HUES64 (cell line): ENCODE measurements at regions not wholly inside any gene's neighbourhood (a gene's known extent, or its start where the extent isn't known, plus 50 kb on each side); places are given as distances from the start of the nearest gene placed in this dataset.
"Not testable (repeated sequence)": the region's sequence is repeated elsewhere in the genome, so short reads cannot be mapped to it uniquely, and the experiment has no call there.

Source experiments
- H3K27ac ChIP-seq: 2 replicates; pipeline ENCODE4 v1.7.0; 2013; ENCODE audit warnings: low read depth, low read length, inconsistent platforms
- H3K27me3 ChIP-seq: 2 replicates; pipeline ENCODE4 v1.6.1; 2013; ENCODE audit warnings: mild to moderate bottlenecking, low read length; ENCODE audit not compliant: insufficient read depth
- H3K36me3 ChIP-seq: 2 replicates; pipeline ENCODE4 v1.6.1; 2013; ENCODE audit warnings: mild to moderate bottlenecking, low read length; ENCODE audit not compliant: insufficient read depth
- H3K4me1 ChIP-seq: 2 replicates; pipeline ENCODE4 v1.6.1; 2013; ENCODE audit warnings: mild to moderate bottlenecking, low read length, moderate library complexity; ENCODE audit not compliant: insufficient read depth
- H3K4me3 ChIP-seq: 2 replicates; pipeline ENCODE4 v1.5.1; 2013; ENCODE audit warnings: mild to moderate bottlenecking, low read length, moderate library complexity
- H3K9ac ChIP-seq: 2 replicates; pipeline ENCODE4 v1.6.1; 2013; ENCODE audit warnings: mild to moderate bottlenecking, low read depth, low read length
- H3K9me3 ChIP-seq: 2 replicates; pipeline ENCODE4 v1.6.1; 2013; ENCODE audit warnings: low read depth, low read length; ENCODE audit not compliant: insufficient read depth
- WGBS: fragments of 150-250, 120-280 bp; methylation state at CpG from one replicate; pipeline ENCODE4 v1.1.7; 2013; ENCODE audit warnings: missing lambda C conversion rate; 5-methylcytosine and 5-hydroxymethylcytosine counted together

DNA sequence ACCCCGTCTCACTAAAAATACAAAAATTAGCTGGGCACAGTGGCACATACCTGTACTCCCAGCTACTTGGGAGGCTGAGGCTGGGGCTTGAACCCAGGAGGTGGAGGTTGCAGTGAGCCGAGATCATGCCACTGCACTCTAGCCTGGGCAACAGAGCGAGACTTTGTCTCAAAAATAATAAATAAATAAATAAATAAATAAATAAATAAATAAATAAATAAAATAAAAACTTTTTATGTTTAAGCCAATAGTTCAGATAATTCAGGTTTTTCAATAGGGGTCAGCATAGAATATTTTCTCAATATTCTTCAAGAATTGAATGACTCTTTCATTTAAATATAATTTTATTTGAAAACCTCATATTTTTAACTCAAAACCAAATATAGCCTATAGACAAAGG, 585.1 kb upstream of the SPRY2 start:
- not testable (repeated sequence) for H3K4me1 ChIP-seq, H3K27me3 ChIP-seq, H3K9me3 ChIP-seq, H3K4me3 ChIP-seq, H3K9ac ChIP-seq, H3K36me3 ChIP-seq, H3K27ac ChIP-seq
- 100% methylated on average over 2 of the region's 3 CpGs for WGBS

DNA sequence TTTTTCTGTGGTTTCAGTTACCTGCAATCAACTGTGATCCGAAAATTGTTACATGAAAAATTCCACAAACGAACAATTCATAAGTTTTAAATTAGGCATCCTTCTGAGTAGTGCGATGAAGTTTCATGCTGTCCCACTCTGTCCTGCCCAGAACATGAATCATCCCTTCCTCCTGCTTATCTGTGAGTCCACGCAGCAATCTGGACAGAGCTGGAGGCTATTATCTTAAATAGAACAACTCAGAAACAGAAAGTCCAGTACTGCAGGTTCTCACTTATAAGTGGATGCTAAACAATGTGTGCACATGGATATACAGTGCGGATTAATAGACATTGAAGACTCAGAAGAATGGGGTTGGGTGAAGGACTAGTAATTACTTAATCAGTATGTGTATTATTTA, 583.7 kb upstream of the SPRY2 start:
- Histone ChIP-seq H3K4me1 (no peaks in the 10 kb centered on the region), H3K27ac (no peak overlapping the region), H3K36me3 (no peaks in the 10 kb centered on the region), H3K9me3 (no peaks in the 10 kb centered on the region), H3K27me3 (no peaks in the 10 kb centered on the region), H3K9ac (no peak overlapping the region), H3K4me3 (no peak overlapping the region)
- 94% methylated on average over 5 of the region's 5 CpGs for WGBS

DNA sequence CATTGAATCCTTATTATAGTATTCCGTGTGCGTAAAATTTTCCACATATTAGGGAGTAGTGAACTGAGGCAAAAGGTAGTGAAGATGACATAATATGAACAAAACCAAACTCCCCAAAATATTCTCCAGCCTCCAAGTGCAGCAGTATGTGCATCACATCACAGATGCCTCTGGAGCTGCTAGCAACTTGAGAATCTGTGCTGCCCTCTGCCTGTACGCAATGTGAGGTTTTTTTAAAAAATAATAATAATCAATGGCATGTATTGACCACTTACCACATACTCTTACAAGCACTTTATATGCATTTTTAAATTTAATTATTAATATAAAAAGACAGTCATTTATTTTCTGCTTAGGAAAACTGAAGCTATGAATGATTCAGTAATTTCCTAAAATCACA, 583.0 kb upstream of the SPRY2 start:
- Histone ChIP-seq H3K27ac (no peak overlapping the region), H3K4me3 (no peak overlapping the region), H3K9ac (no peak overlapping the region), H3K27me3 (no peaks in the 10 kb centered on the region), H3K4me1 (no peaks in the 10 kb centered on the region), H3K36me3 (no peaks in the 10 kb centered on the region), H3K9me3 (no peaks in the 10 kb centered on the region)
- no CpG with 5 or more reads among the region's 3 CpGs for WGBS

DNA sequence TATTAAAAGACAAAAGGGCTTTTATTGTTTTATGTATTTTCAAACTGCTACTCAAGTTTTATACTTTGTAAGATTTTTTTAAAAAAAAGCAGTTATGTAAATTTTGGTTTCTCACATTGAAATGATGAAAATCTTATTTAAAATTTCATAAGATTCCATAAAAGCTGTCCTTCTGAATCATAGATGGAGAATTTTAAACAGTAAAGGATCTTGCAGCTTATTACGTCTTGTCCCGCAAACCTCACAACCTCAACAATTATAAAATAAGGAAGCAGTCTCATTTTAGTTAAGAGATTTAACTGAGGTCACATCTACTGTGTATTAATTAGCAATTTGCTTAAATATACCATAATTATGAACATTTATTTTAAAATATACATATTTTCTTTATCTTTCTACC, 581.0 kb upstream of the SPRY2 start:
- Histone ChIP-seq H3K9ac (no peak overlapping the region), H3K36me3 (no peaks in the 10 kb centered on the region), H3K27me3 (no peaks in the 10 kb centered on the region), H3K4me1 (no peaks in the 10 kb centered on the region), H3K4me3 (no peak overlapping the region), H3K9me3 (no peaks in the 10 kb centered on the region), H3K27ac (no peak overlapping the region)
- no CpG with 5 or more reads among the region's 2 CpGs for WGBS

DNA sequence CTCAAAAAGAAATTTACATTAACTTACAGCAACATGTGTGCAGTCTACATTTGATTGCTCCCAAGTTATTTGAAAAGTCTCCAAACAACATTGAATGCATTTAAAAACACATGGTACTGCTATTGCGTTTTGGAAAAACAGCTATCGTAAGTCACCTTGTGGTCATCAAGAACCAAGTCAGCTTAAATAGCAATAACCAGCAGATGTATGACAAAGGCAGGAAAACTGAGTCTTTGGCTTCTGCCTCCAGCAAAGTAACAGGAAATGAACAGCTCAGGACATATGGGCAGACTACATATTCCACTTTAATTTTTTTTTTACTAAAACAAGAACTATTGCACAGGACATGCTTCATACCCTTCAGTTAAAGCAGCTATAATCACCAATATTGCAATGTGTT, 580.6 kb upstream of the SPRY2 start:
- Histone ChIP-seq H3K4me3 (no peak overlapping the region), H3K27ac (no peak overlapping the region), H3K9ac (no peak overlapping the region), H3K36me3 (no peaks in the 10 kb centered on the region), H3K27me3 (no peaks in the 10 kb centered on the region), H3K9me3 (no peaks in the 10 kb centered on the region), H3K4me1 (no peaks in the 10 kb centered on the region)
- 96% methylated on average over 2 of the region's 2 CpGs for WGBS

DNA sequence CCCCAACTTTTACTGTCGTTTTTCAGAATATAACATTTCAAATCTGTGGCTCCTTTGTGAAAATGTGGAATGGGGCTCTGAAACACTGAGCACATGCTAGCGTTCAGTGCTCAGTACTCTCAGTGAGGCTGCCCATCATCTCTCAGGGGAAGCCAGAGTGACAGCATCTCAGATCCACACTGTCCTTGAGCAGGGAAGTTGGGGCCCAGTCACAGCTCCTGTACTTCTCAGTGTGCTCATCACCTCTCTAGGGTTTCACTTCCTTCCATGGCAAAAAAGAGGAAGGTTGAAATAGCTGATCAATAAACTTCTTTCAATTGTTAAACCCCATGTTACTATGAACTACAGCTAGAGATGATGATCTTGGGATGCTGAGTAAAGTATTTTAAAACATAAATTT, 565.9 kb upstream of the SPRY2 start:
- Histone ChIP-seq H3K4me3 (no peak overlapping the region), H3K9ac (no peak overlapping the region), H3K9me3 (no peaks in the 10 kb centered on the region), H3K27me3 (no peaks in the 10 kb centered on the region), H3K36me3 (no peaks in the 10 kb centered on the region), H3K27ac (no peak overlapping the region), H3K4me1 (no peaks in the 10 kb centered on the region)
- 91% methylated on average over 2 of the region's 2 CpGs for WGBS

DNA sequence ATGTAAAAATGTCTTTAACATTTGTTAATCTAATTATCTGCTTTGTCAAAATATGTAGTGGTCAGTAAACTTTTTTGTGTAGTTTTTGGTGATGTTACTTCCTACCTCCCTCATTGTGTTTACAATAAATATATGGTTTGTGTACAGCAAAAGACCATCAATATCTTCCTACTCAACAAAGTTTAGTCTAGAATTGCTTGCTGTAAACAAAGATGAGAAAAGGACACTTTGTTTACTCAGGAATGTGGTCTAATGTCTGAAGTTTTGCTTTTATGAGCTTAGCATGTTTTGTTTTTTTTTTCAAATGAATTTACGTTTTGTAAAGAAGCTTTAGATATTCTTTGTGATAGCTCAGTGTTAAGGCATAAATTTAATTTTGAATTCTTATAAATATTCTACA, 563.5 kb upstream of the SPRY2 start:
- no peaks in the 10 kb centered on the region for H3K36me3 ChIP-seq
- no peak overlapping the region for H3K27ac ChIP-seq
- no peaks in the 10 kb centered on the region for H3K4me1 ChIP-seq
- H3K9ac ChIP-seq: no peak overlapping the region
- no peak overlapping the region for H3K4me3 ChIP-seq
- no peaks in the 10 kb centered on the region for H3K27me3 ChIP-seq
- no CpG with 5 or more reads among the region's 1 CpG for WGBS
- no peaks in the 10 kb centered on the region for H3K9me3 ChIP-seq

DNA sequence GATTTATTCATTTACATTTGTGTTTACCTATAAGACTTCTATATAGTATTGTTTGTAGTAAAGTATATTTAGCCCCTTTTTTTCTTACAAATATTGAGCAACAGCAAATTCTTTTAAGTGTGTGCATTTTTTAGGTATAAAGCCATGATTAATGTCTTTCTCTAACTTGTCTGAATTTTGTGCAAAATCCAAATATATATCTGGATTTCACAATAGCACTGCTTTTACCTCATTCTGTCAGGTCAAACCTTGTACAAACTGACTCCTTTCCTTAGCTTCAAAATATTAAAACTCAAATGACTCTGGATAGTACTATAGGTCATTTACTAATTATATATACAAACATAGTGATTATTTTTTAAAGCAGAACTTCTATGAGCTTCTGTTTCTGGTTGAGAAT, 563.0 kb upstream of the SPRY2 start:
- Histone ChIP-seq H3K9ac (no peak overlapping the region), H3K27ac (no peak overlapping the region)

DNA sequence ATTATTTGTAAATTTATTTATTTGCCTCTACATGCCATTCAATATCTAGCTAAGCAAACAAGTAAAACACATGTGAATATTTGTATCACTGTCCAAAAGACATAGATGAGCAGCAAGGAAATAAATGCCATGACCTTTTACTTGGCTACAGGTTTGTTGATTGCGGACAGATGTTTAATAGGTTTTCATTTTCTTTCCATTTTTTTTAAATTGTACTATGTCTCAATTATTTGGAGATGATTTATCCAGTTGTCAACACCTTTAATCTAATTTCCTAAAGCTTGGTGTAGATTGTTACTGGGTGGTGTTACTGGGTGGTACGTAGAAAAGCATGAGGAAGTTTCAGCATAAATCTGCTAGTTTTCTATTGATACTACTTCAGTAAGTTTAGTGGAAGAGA, 560.6 kb upstream of the SPRY2 start:
- no peaks in the 10 kb centered on the region for H3K27me3 ChIP-seq
- no peaks in the 10 kb centered on the region for H3K4me1 ChIP-seq
- H3K9me3 ChIP-seq: no peaks in the 10 kb centered on the region
- H3K27ac ChIP-seq: no peak overlapping the region
- no peak overlapping the region for H3K4me3 ChIP-seq
- 100% methylated on average over 1 of the region's 2 CpGs for WGBS
- H3K9ac ChIP-seq: no peak overlapping the region
- H3K36me3 ChIP-seq: no peaks in the 10 kb centered on the region

More for the DNA sequence above, 563.0 kb upstream of the SPRY2 start:
- Histone ChIP-seq H3K9me3 (no peaks in the 10 kb centered on the region), H3K36me3 (no peaks in the 10 kb centered on the region), H3K4me1 (no peaks in the 10 kb centered on the region), H3K4me3 (no peak overlapping the region), H3K27me3 (no peaks in the 10 kb centered on the region)

DNA sequence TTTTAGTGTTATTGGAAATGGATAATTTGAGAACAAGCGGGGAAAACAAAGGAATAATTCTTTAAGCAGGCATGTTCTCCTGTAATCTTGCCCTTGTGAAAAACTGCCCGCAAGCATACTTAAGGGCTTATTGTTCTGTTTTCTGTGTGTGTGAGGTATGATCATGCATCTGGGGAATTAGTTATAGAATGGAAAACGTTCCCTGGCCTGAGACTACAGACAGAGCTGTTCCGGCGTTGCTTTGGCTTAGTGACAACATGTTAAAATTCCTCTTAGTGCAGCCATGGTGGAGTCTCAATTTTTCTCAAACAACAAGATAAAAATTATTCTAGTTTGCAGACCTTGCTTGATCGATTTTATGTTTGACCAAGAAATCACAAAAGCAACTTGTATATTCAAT, 560.2 kb upstream of the SPRY2 start:
- H3K9ac ChIP-seq: no peak overlapping the region
- 91% methylated on average over 5 of the region's 6 CpGs for WGBS
- no peak overlapping the region for H3K27ac ChIP-seq
- H3K9me3 ChIP-seq: no peaks in the 10 kb centered on the region
- H3K4me3 ChIP-seq: no peak overlapping the region
- no peaks in the 10 kb centered on the region for H3K36me3 ChIP-seq
- H3K4me1 ChIP-seq: no peaks in the 10 kb centered on the region
- H3K27me3 ChIP-seq: no peaks in the 10 kb centered on the region

DNA sequence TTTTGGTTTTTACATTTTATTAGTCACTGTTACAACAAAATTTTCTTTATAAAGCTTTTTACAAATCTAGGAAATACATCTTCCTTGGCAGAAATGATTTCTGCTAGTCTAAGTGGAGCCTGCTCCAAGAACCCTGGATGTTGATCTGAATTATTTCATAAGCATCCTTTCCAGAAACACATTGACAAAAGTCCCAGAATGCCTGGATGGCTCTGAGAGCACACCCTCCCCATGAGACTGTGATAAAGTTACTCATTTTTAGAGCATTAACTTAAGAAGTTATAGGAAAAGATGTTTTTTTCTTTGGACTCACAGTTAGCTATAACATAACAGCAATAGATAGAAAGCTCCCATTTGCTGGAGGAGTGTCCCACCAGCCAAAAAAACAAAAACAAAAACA, 559.6 kb upstream of the SPRY2 start:
- no peak overlapping the region for H3K27ac ChIP-seq
- H3K9ac ChIP-seq: no peak overlapping the region
- H3K4me3 ChIP-seq: no peak overlapping the region
- no peaks in the 10 kb centered on the region for H3K9me3 ChIP-seq
- no peaks in the 10 kb centered on the region for H3K36me3 ChIP-seq
- H3K27me3 ChIP-seq: no peaks in the 10 kb centered on the region
- no peaks in the 10 kb centered on the region for H3K4me1 ChIP-seq

DNA sequence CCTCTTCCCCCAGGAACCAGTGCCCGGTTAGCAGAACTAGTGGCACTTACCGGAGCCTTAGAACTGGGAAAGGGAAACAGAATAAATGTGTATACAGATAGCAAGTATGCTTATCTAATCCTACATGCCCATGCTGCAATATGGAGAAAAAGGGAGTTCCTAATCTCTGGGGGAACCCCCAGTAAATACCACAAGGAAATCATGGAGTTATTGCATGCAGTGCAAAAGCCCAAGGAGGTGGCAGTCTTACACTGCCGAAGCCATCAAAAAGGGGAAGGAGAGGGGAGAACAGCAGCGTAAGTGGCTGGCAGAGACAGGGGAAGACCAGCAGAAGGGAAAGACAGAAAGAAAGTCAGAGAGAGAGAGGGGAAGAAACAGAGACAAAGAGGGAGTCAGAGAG, 556.7 kb upstream of the SPRY2 start:
- H3K27me3 ChIP-seq, H3K4me3 ChIP-seq, H3K36me3 ChIP-seq, H3K9ac ChIP-seq, H3K4me1 ChIP-seq, H3K9me3 ChIP-seq, H3K27ac ChIP-seq: not testable (repeated sequence)
- WGBS: 90% methylated on average over 4 of the region's 4 CpGs
